GM18502 (cell line): ENCODE measurements at regions not wholly inside any gene's neighbourhood (a gene's known extent, or its start where the extent isn't known, plus 50 kb on each side); places are given as distances from the start of the nearest gene placed in this dataset.
"Not testable (repeated sequence)": the region's sequence is repeated elsewhere in the genome, so short reads cannot be mapped to it uniquely, and the experiment has no call there.

Experiments
- ATAC-seq: cut with Tn5 transposase; IDR thresholded peaks from one replicate; pipeline ENCODE4 v1.9.1; 2021; ENCODE audit warnings: mild to moderate bottlenecking; ENCODE audit not compliant: unreplicated experiment, poor library complexity

GRCh38 chr9:16052757-16053530, 500.1 kb downstream of the CCDC171 start:
- ATAC-seq, result no peak

- ATAC-seq, result no peak
These were observed 504.7 kb downstream of the CCDC171 start for GRCh38 chr9:16057541-16057940.

GRCh38 chr9:16058131-16058549, 505.3 kb downstream of the CCDC171 start:
- ATAC-seq, result peak; percentile 51

GRCh38 chr9:16060436-16061129, 507.7 kb downstream of the CCDC171 start:
- peak; percentile 59 for ATAC-seq

GRCh38 chr9:16062542-16063240, 509.8 kb downstream of the CCDC171 start:
- no peak for ATAC-seq

GRCh38 chr9:16063241-16063591, 510.4 kb downstream of the CCDC171 start:
- no peak for ATAC-seq

- no peak for ATAC-seq
These were observed 511.9 kb downstream of the CCDC171 start for GRCh38 chr9:16064771-16065170.

- ATAC-seq, result not testable (repeated sequence)
These were observed 513.4 kb downstream of the CCDC171 start for GRCh38 chr9:16066201-16066600.

GRCh38 chr9:16068476-16068875, 515.6 kb downstream of the CCDC171 start:
- ATAC-seq, result no peak

GRCh38 chr9:16069249-16069648, 516.4 kb downstream of the CCDC171 start:
- ATAC-seq, result no peak

- ATAC-seq, result no peak
These were observed 517.0 kb downstream of the CCDC171 start for GRCh38 chr9:16069671-16070454.

- no peak for ATAC-seq
These were observed 517.8 kb downstream of the CCDC171 start for GRCh38 chr9:16070455-16071145.

GRCh38 chr9:16071400-16071799, 518.6 kb downstream of the CCDC171 start:
- no peak for ATAC-seq

GRCh38 chr9:16074963-16075362, 522.1 kb downstream of the CCDC171 start:
- ATAC-seq, result no peak

GRCh38 chr9:16075696-16076095, 522.9 kb downstream of the CCDC171 start:
- ATAC-seq, result no peak

GRCh38 chr9:16076511-16076910, 523.7 kb downstream of the CCDC171 start:
- no peak for ATAC-seq

- ATAC-seq, result no peak
These were observed 530.0 kb downstream of the CCDC171 start for GRCh38 chr9:16082796-16083195.

- ATAC-seq, result no peak
These were observed 532.4 kb downstream of the CCDC171 start for GRCh38 chr9:16085167-16085726.

- no peak for ATAC-seq
These were observed 538.2 kb downstream of the CCDC171 start for GRCh38 chr9:16090907-16091629.
